Activated CD4-positive, alpha-beta T cell treated with anti-CD3 and anti-CD28 coated beads, Interleukin-2, amount 10 ng/mL, durations not matched to agents 7 days and 5 days (primary cell): ENCODE measurements at regions not wholly inside any gene's neighbourhood (a gene's known extent, or its start where the extent isn't known, plus 50 kb on each side); places are given as distances from the start of the nearest gene placed in this dataset.
"Not testable (repeated sequence)": the region's sequence is repeated elsewhere in the genome, so short reads cannot be mapped to it uniquely, and the experiment has no call there.

ENCODE experiments used
- CTCF ChIA-PET: fragments of 350-600 bp; sonication (Branson Sonifier 250); formaldehyde crosslinking; loops from one replicate; lab custom pipeline; 2021; ENCODE audit warnings: antibody characterized with exemption; lab: Charles Lee
- POLR2A ChIA-PET: fragments of 350-600 bp; sonication (Branson Sonifier 250); formaldehyde crosslinking; loops from one replicate; lab custom pipeline; 2021; ENCODE audit warnings: antibody characterized with exemption; lab: Charles Lee
- DNase-seq: peaks from one replicate; pipeline ENCODE4 v3.0.0-alpha.2; 2020
- H3K27ac Mint-ChIP-seq: one replicate; pipeline ENCODE4 v1.8.0; 2021; ENCODE audit warnings: mild to moderate bottlenecking, moderate library complexity, mixed read lengths
- H3K27me3 Mint-ChIP-seq: one replicate; pipeline ENCODE4 v1.8.0; 2021; ENCODE audit warnings: mixed read lengths
- H3K36me3 Mint-ChIP-seq: one replicate; pipeline ENCODE4 v1.8.0; 2021; ENCODE audit warnings: low read depth, mixed read lengths
- H3K4me1 Mint-ChIP-seq: one replicate; pipeline ENCODE4 v1.8.0; 2021; ENCODE audit warnings: mixed read lengths
- H3K4me3 Mint-ChIP-seq: one replicate; pipeline ENCODE4 v1.8.0; 2021; ENCODE audit warnings: mild to moderate bottlenecking, moderate library complexity, mixed read lengths
- H3K9me3 Mint-ChIP-seq: one replicate; pipeline ENCODE4 v1.8.0; 2021; ENCODE audit warnings: mixed read lengths

DNA sequence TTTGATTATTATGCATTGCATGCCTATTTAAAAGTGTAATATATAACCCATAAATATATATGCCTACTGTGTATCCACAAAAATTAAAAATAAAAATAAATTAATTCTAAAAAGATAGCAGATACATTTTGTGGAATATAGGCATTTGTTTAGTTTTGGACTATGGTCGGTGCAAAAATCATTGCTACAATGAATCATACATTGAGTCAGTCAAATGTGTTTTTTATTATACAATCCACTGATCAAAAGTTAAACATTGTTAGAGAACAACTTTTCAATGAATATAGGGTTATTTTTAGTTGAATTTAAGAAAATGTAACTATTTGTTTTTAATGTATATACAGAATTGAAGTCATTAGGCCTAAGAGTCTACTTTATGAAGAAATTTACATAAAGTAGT lies 885.9 kb downstream of the EFNA5 start:
- POLR2A ChIA-PET: no interaction called here
- no peak overlapping the region for H3K27ac Mint-ChIP-seq
- no peak for DNase-seq
- peaks cover 3% of the 10 kb centered on the region for H3K9me3 Mint-ChIP-seq
- no peak overlapping the region for H3K4me3 Mint-ChIP-seq
- CTCF ChIA-PET: no interaction called here
- no peaks in the 10 kb centered on the region for H3K36me3 Mint-ChIP-seq
- H3K27me3 Mint-ChIP-seq: no peaks in the 10 kb centered on the region
- no peaks in the 10 kb centered on the region for H3K4me1 Mint-ChIP-seq

DNA sequence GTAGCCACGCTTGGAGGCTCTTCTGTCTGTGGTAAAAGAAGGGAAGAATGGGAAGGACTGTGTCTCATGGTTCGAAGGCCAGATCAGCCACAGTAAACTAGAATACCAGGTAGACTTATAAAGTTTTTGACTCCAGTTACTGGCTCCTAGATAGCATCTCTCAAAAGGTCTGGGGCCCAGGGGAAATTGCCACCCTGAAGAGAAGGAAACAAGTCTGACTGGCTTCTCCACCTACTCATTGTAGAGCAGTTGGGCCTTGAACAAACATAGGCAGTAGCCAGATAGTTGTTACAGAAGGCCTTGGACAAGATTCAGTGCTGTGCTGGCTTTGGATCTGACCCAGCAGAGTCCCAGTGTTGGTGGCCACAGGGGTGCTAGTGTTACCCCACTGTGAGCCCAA lies 890.4 kb downstream of the EFNA5 start:
- Mint-ChIP-seq H3K27ac (no peak overlapping the region), H3K36me3 (no peaks in the 10 kb centered on the region), H3K4me3 (no peak overlapping the region), H3K27me3 (no peaks in the 10 kb centered on the region), H3K4me1 (no peaks in the 10 kb centered on the region), H3K9me3 (peaks cover 3% of the 10 kb centered on the region)
- DNase-seq: no peak
- CTCF ChIA-PET: no interaction called here
- POLR2A ChIA-PET: no interaction called here

DNA sequence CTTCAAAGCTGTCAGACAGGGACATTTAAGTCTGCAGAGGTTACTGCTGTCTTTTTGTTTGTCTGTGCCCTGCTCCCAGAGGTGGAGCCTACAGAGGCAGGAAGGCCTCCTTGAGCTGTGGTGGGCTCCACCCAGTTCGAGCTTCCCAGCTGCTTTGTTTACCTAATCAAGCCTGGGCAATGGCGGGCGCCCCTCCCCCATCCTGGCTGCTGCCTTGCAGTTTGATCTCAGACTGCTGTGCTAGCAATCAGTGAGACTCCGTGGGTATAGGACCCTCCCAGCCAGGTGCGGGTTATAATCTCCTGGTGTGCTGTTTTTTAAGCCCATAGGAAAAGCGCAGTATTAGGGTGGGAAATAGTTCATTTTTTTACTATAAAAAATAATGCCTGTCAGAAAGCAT lies 894.2 kb downstream of the EFNA5 start:
- H3K27ac Mint-ChIP-seq, CTCF ChIA-PET, H3K4me3 Mint-ChIP-seq, H3K36me3 Mint-ChIP-seq, POLR2A ChIA-PET, DNase-seq, H3K27me3 Mint-ChIP-seq, H3K4me1 Mint-ChIP-seq, H3K9me3 Mint-ChIP-seq: not testable (repeated sequence)

DNA sequence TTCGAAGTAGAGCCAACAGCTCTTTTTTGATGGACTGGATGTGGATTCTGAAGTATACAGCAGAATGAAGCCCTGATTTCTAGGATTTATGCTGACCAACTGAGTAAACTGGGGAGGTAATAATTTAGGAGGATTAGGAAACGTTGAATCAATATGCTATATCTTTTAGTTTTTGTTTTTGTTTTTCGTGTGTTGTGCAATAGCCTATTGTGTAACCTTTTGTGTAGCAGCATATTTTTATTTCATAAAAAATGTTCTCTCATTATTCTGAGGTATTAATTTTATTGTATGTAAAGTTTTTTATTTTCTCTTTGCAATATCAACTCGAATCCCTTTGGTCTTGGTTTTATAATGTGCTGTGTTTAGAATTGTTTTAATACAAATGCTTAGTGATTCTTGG lies 902.3 kb downstream of the EFNA5 start:
- CTCF ChIA-PET: no interaction called here
- DNase-seq: no peak
- Mint-ChIP-seq H3K36me3 (no peaks in the 10 kb centered on the region), H3K4me3 (no peak overlapping the region), H3K9me3 (no peaks in the 10 kb centered on the region), H3K27me3 (no peaks in the 10 kb centered on the region), H3K27ac (no peak overlapping the region), H3K4me1 (no peaks in the 10 kb centered on the region)
- POLR2A ChIA-PET: no interaction called here

DNA sequence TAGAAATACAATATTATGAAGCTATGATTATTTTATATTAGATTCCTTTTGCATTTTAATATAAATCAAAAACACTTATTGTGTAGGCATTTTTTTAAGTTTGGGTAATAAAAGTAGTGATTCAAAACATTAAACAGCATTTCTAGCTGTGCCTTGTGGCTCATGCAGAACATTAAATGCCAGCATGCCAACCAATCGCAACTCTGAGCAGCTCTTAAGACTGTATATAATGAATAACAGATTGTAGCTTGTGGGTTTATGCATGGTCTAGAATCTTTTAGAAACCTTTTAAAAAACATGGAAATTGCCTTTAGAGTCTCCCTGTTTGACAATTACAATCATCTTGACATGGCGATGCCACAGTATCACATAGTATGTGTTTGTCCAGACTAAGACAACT lies 903.8 kb downstream of the EFNA5 start:
- Mint-ChIP-seq H3K27me3 (no peaks in the 10 kb centered on the region), H3K36me3 (no peaks in the 10 kb centered on the region), H3K27ac (no peak overlapping the region), H3K4me1 (no peaks in the 10 kb centered on the region), H3K9me3 (no peaks in the 10 kb centered on the region), H3K4me3 (no peak overlapping the region)
- ChIA-PET CTCF (no interaction called here), POLR2A (no interaction called here)
- no peak for DNase-seq

DNA sequence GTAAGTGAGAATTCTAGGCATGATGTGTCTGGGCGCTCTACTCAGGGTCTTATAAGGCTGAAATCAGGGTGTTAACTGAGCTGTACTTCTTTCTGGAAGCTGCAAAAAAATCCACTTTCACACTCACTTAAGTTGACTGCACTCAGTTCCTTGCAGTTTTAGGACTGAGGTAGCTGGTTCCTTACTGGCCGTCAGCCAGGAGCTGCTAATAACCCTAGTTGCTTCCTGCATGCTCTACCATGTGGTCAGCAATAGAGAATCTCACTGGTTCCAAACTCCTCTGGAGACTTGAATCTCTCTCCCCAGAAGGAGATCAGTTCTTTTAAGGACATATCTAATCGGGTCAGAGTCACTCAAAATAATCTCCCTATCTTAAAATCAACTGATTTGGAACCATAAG lies 911.2 kb downstream of the EFNA5 start:
- H3K27me3 Mint-ChIP-seq: no peaks in the 10 kb centered on the region
- no peak overlapping the region for H3K27ac Mint-ChIP-seq
- ChIA-PET CTCF (no interaction called here), POLR2A (no interaction called here)
- no peak for DNase-seq
- peaks cover 2% of the 10 kb centered on the region for H3K9me3 Mint-ChIP-seq
- H3K4me1 Mint-ChIP-seq: no peaks in the 10 kb centered on the region
- H3K36me3 Mint-ChIP-seq: no peaks in the 10 kb centered on the region
- H3K4me3 Mint-ChIP-seq: no peak overlapping the region

DNA sequence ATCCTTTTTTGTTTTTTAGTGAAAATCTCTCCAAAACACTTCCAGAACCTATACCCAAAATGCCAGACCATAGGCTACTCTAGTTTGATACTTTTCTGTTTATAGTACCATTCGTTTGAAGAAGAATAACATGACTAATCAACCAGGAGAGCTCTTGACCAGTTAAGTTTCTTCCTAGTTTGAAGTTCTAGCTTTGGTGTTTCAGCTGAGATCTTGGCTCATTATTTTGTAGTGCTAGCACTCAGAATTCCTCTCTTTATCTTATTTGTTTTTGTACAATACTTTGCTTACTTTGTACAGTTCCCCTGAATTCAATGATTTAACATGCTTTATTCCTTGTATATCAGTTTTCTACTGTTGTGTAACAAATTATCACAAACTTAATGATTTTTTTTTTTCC lies 911.6 kb downstream of the EFNA5 start:
- CTCF ChIA-PET: no interaction called here

DNA sequence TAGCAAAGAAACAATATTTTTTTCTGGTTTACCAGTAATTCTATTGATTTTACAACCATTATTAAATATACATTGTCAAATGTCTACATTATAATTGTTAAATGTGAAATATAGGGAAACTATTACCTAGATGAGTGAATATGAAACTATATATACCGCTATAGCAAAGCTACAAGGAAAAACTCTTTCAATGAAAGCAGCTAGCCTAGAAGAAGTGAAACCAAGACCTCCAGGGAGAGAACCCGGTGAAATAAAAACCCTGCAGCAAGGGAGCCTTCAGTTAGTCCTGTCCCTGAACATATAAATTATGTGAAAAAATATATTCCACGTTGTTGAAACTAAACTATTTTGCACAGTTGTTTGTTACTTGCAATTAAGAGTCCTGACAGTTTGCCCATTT lies 913.1 kb downstream of the EFNA5 start:
- Mint-ChIP-seq H3K4me3 (no peak overlapping the region), H3K4me1 (no peaks in the 10 kb centered on the region), H3K9me3 (peaks cover 2% of the 10 kb centered on the region), H3K27ac (no peak overlapping the region), H3K27me3 (no peaks in the 10 kb centered on the region), H3K36me3 (no peaks in the 10 kb centered on the region)
- DNase-seq: no peak
- POLR2A ChIA-PET: no interaction called here
- CTCF ChIA-PET: no interaction called here

More for the DNA sequence above, 911.6 kb downstream of the EFNA5 start:
- peaks cover 2% of the 10 kb centered on the region for H3K9me3 Mint-ChIP-seq
- POLR2A ChIA-PET: no interaction called here
- no peaks in the 10 kb centered on the region for H3K36me3 Mint-ChIP-seq
- H3K27me3 Mint-ChIP-seq: no peaks in the 10 kb centered on the region
- H3K27ac Mint-ChIP-seq: no peak overlapping the region
- no peak overlapping the region for H3K4me3 Mint-ChIP-seq
- no peaks in the 10 kb centered on the region for H3K4me1 Mint-ChIP-seq
- DNase-seq: no peak

DNA sequence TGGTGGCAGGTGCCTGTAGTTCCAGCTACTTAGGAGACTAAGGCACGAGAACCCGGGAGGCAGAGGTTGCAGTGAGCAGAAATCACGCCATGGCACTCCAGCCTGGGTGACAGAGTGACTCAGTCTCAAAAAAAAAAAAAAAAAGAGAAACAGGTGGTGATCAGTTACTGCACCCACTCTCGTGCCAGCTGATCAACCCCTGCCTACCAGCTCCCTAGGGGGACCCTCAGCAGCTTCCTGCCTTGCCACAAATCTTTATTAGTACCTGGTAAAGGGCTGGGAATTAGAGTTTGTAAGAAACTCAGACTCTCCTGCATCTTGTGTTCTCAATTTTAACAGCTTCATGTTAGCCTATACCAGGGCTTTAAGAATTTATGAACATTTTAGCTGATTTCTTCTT lies 914.9 kb downstream of the EFNA5 start:
- Mint-ChIP-seq H3K4me3 (no peak overlapping the region), H3K4me1 (no peaks in the 10 kb centered on the region), H3K9me3 (peaks cover 2% of the 10 kb centered on the region), H3K27me3 (no peaks in the 10 kb centered on the region), H3K27ac (no peak overlapping the region), H3K36me3 (no peaks in the 10 kb centered on the region)
- DNase-seq: no peak
- CTCF ChIA-PET: no interaction called here
- POLR2A ChIA-PET: no interaction called here

DNA sequence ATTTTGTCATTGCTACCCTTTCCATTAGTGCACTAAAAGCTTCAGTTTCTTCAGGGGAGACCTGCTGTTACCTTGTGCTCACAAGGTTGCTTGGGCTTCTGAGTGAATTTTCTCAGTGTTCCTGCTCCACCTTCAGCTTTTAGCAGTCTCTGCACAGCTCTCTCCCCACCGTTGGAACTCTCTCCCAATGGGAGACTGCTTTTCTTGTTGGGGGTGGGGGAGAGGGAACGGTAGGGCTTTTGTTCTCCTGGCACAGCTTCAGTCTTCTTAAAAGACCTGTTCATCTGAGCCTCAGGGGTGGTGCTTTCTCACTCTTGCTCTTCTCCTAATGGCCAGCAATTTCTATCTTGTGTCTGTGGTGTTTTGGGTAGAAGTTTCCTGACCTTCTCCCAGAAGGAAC lies 915.7 kb downstream of the EFNA5 start:
- H3K27ac Mint-ChIP-seq: no peak overlapping the region
- DNase-seq: no peak
- H3K36me3 Mint-ChIP-seq: no peaks in the 10 kb centered on the region
- no peaks in the 10 kb centered on the region for H3K27me3 Mint-ChIP-seq
- CTCF ChIA-PET: no interaction called here
- H3K9me3 Mint-ChIP-seq: no peaks in the 10 kb centered on the region
- H3K4me1 Mint-ChIP-seq: no peaks in the 10 kb centered on the region
- POLR2A ChIA-PET: no interaction called here
- no peak overlapping the region for H3K4me3 Mint-ChIP-seq

DNA sequence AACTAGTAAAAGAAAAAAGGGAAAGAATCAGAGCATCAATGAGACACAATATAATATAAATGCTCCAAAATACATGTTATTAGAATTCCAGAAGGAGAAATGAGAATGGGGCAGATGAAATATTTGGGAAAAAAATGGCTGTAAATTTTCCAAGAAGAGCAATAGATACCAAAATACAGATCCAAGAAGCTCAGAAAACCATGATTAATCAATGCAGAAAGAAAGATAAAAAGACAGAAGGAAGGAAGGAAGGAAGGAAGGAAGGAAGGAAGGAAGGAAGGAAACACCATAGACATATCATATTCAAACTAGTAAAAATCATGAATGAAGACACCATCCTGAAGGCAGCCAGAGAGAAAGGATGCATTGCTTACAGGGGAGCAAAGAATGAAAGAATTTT lies 920.9 kb downstream of the EFNA5 start:
- POLR2A ChIA-PET: no interaction called here
- Mint-ChIP-seq H3K27me3 (no peaks in the 10 kb centered on the region), H3K27ac (no peak overlapping the region), H3K9me3 (no peaks in the 10 kb centered on the region), H3K4me1 (no peaks in the 10 kb centered on the region), H3K36me3 (no peaks in the 10 kb centered on the region), H3K4me3 (no peak overlapping the region)
- CTCF ChIA-PET: no interaction called here
- DNase-seq: no peak

DNA sequence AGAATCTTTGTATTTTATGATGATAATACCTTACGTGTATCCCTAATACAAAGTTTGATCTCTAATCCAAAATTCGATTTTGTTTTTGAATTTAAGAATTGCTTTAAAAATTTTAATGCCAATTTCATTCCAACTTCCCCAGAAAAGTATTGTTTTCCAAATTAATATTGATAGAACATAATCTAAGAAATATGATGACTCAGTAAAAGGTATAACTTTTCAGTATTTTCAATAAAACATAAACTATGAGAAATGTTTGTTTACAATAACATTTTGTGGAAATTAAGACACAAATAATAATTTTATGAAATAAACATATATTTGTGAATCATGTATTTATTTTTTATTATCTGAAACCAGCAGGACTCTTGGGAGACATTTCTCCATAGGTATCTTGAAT lies 931.6 kb downstream of the EFNA5 start:
- H3K4me1 Mint-ChIP-seq: no peaks in the 10 kb centered on the region
- H3K9me3 Mint-ChIP-seq: peaks cover 10% of the 10 kb centered on the region
- ChIA-PET POLR2A (no interaction called here), CTCF (no interaction called here)
- H3K36me3 Mint-ChIP-seq: no peaks in the 10 kb centered on the region
- no peaks in the 10 kb centered on the region for H3K27me3 Mint-ChIP-seq
- no peak overlapping the region for H3K27ac Mint-ChIP-seq
- no peak overlapping the region for H3K4me3 Mint-ChIP-seq
- no peak for DNase-seq

DNA sequence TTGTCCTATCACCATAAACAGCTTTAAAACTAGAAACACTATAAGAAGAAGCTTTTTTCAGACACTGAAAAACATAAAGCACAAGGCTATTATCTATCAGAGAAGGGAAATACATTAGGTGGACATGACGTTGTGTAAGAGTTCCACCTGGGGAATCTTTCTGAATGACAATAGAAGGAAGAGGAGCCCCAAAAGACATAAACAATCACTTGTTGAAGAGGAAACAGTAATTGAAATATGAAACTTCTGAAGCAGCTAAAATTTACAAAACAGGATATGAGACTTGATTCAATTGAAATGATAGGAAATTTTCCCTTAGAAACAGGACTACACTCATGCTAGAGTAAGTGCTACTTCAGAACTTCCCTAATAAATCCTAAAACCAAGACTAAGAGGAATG lies 933.6 kb downstream of the EFNA5 start:
- Mint-ChIP-seq H3K4me3 (no peak overlapping the region), H3K27ac (no peak overlapping the region), H3K4me1 (no peaks in the 10 kb centered on the region), H3K36me3 (no peaks in the 10 kb centered on the region), H3K9me3 (peaks cover 26% of the 10 kb centered on the region), H3K27me3 (no peaks in the 10 kb centered on the region)
- POLR2A ChIA-PET: no interaction called here
- CTCF ChIA-PET: no interaction called here
- DNase-seq: no peak

DNA sequence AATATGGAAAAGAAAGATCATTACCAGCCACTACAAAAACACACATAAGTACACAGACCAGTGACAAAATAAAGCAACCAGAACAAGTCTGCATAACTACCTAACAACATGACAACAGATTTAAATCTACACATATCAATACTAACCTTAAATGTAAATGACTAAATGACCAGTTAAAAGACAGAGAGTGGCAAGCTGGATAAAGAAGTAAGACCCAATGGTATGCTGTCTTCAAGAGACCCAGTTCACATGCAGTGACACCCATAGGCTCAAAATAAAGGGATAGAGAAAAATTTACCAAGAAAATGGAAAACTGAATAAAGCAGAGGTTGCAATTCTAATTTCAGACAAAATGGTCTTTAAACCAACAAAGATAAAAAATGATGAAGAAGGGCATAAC lies 938.1 kb downstream of the EFNA5 start:
- H3K4me1 Mint-ChIP-seq: no peaks in the 10 kb centered on the region
- CTCF ChIA-PET: no interaction called here
- DNase-seq: no peak
- H3K27ac Mint-ChIP-seq: no peak overlapping the region
- POLR2A ChIA-PET: no interaction called here
- peaks cover 30% of the 10 kb centered on the region for H3K9me3 Mint-ChIP-seq
- H3K36me3 Mint-ChIP-seq: no peaks in the 10 kb centered on the region
- H3K27me3 Mint-ChIP-seq: no peaks in the 10 kb centered on the region
- no peak overlapping the region for H3K4me3 Mint-ChIP-seq

DNA sequence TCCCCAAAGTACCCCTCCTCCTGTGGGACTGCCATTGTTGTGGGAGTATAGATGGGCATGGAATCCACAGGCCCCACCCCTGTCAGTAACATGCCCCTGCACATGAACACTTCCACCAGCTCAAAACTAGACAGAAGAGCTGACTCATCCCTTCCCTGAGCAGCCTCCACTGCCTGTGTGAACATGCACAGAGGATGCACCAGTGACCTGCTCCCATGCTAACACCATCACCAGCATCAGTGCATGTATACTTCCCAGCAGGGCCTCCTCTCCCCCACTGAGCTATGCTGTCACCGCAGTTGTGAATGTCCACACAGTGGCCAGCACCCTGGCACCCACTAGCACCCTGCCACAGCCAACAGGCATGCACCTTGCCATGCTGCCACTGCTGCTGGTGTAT lies 939.8 kb downstream of the EFNA5 start:
- Mint-ChIP-seq H3K4me1 (no peaks in the 10 kb centered on the region), H3K27ac (no peak overlapping the region), H3K9me3 (peaks cover 30% of the 10 kb centered on the region), H3K27me3 (no peaks in the 10 kb centered on the region), H3K36me3 (no peaks in the 10 kb centered on the region), H3K4me3 (no peak overlapping the region)
- ChIA-PET POLR2A (no interaction called here), CTCF (no interaction called here)
- DNase-seq: no peak
